HL-60/S4 treated with retinoic acid at 250 ng/mL for 4 days and 3 days (cell line): ENCODE measurements at regions not wholly inside any gene's neighbourhood (a gene's known extent, or its start where the extent isn't known, plus 50 kb on each side); places are given as distances from the start of the nearest gene placed in this dataset.

Source experiments
- in situ Hi-C: fragments of 300-500 bp; cut with MboI; formaldehyde crosslinking; loops from 2 replicates; pipeline ENCODE4 v1.7.0; 2022; ENCODE audit warnings: low sequenced_read_pairs

DNA sequence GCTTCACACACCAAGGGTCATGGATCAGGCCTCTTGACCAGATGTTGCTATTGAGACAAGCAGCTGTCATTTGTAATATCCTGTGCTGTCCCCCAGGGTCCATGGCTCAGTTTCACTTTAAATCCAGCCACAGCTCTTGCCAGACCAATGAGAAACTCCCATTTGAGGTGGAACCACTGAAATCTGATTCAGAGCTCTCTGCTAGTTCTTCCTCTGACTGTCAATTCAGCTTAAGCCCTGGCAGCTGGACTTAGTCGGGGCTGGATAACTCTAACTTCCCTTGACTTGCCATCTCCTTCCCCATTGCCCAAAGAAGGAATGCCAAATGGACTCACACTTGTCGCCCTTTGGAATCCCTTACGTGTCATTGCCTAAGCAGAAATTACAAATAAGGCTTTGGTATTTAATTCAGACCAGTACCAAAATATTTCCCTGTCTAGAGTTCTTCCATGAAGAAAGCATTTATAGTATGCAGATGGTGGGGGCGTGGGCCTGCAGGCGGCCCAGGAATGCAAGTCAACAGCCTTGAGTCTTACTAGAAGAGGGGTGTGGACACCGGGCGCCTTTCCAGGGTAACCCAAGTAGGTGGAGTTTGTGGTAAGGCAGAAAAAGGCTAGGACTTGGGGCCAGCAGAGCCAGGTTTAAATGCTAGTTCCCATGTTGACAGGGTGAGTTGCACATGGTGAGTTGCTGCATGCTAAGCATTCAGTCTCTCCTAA is 96.9 kb upstream of the TMPO start:
- in situ Hi-C loops: no loop called here

DNA sequence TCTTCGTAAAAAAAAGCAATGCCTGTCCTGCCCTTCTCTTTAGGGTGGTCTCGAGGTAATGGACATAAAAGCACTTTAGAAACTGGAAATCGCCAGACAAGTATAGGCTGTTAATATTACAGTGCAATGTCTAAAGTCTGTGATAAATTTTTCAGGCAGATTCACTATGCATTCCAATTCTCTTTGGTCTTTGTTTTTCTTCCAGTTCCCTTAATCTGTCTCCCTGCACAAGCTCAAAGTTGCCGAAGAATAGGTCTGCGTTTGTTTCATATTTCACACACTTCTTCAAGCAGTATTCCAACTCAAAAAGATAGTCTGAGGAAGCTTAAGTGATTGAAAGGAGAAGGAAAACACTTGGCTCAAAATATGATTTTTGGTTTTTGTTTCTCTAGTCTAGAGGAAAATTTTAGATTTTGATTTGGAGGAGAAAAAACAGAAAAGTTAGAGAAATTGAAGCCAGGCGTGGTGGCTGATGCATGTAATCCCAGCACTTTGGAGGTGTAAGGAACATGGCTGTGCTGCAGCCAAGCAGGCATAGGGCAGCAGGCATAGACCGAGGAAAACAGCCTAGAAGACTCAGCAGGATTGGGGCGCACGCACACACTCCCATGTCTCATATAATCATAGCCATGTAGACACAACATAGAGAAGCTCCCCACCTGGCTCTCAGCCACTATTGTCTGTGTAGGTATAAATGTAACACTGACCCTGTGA is 96.2 kb upstream of the TMPO start:
- in situ Hi-C loops: no loop called here

DNA sequence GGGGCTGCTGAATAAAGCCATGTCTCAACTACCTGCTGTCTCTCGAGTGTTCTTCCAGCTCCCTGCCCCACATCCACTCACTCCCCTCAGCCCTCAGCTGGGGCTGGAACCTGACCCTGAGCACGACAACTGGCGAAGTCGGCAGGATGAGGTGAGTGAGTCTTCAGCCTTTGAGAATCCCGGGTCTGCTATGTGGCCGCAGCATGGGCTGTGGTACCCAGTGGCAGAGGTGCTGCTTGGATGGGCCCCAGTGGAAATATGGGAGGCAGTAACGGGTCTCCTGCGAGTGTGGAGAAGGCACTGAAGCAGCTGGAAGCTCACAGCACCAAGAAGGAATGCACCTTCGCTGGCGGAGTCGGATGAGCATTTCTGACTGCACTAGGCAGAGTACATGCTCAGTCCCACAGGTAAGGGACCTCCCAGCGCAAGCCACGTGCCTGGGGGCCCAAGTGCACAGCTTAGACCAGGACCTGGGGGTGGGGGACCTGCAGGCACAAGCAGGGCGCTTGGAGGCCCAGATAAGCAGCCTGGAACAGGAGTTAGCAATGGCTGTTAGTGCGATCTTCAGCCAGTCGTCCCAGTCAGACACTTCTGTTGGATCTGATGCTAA is 95.5 kb upstream of the TMPO start:
- in situ Hi-C loops: no loop called here

DNA sequence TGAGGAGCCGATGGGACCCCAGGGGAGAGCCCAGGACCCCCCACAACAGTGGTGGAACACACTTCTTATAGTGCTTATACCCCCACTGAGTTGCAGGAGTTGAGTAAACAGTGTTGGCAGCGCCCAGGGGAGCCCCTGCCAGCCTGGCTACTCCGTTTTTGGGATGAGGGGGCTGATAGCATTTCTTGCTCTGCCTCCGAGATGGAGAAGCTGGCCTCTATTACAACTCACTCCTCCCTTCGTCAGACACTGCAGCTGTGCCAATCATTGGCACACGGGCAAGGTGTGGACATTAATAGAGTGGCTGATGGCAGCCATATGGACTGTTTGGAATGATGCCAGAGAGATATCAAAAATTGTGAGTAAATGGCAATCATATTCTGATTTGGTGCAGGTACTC is 94.9 kb upstream of the TMPO start:
- in situ Hi-C loops: no loop called here

DNA sequence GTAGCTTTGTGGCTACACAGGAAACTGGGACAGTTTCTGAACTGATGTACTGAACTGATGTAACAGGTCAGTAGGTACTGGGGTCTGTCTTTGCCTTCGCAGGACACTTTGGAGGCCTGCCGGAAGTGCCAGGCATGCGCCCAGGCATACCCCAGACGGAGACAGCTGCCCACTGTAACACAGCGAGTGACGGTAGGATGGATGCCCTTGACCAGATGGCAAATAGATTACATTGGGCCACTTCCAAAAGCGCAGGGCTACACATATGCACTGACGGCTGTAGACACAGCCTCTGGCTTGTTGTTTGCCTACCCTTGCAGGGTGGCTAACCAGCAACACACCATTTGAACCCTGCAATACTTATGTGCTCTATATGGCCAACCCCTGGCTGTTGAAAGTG is 94.1 kb upstream of the TMPO start:
- in situ Hi-C loops: no loop called here

DNA sequence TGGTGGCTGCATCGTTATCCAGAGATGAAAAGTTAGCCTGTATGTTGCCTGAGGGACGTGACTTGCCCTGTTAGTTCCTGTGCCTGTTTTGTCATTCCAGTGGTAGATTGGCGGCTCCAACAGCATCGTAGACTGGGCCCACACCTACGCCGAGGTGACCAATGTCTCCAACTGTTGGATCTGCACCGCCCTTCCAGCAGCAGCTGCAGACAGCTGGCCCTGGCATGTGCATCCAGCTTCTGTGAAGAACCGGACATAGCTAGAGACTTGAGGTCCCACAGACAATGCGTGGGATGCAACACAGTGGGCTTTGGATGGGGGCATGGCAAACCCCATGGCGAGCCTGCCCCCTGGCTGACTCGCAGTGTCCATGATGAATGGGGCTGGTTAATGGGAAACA is 93.0 kb upstream of the TMPO start:
- in situ Hi-C loops: no loop called here

DNA sequence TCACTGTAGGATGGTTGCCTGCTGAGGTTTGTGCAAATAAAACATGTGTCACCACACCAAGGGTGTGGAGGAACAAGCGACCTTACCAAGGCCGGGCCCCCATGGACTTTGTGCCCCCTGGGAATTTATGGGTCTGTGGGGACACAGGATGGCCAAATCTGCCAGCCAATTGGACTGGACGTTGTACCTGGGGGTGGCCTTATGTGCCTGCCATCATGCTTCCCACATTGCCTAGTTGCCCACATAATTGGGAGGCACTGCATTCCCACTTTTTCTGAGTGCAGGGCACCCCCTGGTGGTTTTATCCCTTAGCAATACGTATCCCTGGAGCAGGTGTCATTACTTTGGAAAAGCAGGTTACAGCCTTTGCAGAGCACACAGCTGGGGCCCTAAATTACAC is 92.6 kb upstream of the TMPO start:
- in situ Hi-C loops: no loop called here

DNA sequence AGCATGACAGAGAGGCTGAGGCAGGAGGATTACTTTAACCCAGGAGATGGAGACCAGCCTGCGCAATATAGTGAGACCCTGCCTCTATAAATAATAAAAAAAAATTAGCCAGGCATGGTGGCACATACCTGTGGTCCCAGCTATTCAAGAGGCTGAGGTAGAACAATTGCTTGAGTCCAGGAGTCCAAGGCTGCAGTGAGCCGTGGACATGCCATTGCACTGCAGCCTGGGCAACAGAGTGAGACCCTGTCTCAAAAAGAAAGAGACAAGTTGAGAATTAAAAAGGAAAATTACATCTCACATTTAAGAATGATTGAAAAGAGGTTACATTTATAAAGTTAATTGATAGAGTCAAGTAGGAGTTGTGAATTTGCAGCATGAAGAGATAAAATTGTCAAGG is 91.4 kb upstream of the TMPO start:
- in situ Hi-C loops: no loop called here

DNA sequence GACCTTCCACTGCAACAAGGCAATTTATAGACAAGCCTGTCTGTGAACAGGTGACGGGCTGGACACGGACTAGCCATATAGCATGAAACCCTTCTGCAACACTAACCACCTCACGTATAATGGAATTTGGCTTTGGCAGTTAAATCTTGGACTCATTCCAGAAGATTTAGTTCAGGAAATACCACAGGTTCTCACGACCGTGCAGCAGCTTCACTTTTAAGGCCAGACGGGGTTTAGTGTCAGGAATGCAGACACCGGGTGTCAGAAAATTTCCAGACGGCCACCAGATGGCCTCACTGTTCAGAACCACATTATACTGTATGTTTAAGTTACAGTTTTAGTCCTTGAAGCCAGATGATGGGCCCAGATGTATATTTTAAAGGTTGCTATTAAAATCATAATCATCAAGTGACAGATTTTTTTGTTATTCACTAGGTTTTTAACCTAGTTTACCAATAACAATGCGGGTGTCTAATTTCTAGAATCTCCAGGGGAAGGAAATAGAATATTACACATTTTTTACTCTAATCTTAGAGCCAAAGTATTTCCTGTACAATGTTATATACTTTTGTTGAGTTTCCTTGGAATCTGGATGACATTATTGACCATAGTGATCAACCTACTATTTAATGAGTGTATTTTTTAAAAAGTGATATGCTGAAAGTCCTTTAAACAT is 90.5 kb upstream of the TMPO start:
- in situ Hi-C loops: no loop called here

DNA sequence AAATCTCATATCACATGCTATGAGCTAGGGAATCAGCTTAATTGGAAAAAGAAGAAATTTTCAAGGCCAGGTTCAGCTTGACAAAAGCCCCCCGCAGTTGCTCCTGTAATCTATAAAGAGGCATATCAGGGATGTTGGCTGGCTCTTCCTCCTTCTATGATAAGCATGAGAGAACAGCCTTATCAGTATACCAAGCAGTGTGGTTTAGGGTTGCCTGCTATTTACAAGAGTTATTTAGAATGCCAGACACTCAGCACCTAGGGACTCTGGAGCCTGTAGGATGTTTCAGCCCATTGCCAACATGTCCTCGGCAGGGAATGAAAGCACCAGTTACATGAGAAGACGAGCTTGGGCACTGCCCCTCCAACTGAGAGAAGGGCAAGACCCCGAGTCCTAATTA is 89.5 kb upstream of the TMPO start:
- in situ Hi-C loops: no loop called here

DNA sequence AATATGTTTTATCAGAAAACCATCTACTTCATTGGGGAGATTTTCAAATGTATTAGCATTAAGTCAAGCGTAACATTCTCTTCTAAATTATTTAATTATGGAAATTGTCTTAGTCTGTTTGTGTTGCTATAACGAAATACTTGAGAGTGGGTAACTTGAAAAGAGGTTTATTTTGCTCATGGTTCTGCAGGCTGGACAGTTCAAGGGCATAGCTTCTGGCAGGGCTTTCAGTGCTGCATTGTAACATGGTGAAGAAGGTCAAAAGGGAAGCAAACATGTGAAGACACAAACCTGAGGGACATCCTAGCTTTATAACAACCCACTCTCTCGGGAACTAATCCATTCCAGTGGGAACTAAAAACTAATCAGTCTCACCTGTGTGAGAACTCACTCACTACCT is 84.3 kb upstream of the TMPO start:
- in situ Hi-C loops: no loop called here

DNA sequence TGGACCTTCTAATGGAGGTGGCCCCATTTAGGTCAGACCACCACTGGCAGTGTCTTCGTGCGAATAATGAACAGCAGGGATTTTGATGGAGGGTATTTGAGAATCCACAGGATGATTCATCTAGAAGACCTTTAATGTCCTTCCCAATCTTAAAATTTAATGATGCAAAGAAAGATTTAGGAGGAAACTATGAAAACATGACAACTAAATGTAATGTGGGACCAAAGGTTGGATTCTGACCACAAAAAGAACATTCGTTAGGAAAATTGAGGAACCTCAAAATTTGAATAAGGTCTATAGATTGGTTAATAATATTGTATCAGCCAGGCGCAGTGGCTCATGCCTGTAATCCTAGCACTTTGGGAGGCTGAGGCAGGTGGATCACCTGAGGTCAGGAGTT is 78.2 kb upstream of the TMPO start:
- in situ Hi-C loops: no loop called here

DNA sequence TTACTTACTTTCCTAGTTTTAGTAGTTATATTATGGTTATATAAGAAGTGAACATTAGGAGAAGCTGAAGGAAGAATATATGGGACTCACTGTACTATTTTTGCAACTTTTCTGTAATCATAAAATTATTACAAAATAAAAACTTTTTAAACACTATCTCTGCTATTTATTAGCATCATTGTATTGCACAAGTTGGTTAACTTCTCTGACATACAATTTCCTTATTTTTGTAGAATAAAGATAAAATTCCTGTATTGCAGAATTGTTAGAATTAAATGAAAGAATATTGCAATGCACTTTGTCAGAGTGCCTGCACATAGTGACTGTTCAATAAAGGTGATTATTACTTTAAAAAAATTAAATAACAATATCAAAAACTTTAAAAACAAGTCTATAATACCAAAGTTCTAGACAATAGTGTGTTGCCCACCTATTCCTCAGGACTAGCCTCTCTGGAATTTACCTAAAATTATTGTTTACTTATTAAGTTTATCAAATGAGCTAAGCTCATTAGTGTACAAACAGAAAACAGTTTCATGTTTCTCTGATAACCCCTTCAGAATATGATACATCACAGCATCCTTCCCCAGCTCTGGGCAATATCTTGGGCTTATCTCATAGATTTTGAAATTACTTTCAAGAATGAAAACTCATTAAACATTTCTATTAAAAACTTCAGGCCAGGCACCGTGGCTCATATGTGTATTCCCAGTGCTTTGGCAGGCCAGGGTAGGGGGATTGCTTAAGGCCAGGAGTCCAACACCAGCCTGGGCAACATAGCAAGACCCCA is 77.4 kb upstream of the TMPO start:
- in situ Hi-C loops: no loop called here

DNA sequence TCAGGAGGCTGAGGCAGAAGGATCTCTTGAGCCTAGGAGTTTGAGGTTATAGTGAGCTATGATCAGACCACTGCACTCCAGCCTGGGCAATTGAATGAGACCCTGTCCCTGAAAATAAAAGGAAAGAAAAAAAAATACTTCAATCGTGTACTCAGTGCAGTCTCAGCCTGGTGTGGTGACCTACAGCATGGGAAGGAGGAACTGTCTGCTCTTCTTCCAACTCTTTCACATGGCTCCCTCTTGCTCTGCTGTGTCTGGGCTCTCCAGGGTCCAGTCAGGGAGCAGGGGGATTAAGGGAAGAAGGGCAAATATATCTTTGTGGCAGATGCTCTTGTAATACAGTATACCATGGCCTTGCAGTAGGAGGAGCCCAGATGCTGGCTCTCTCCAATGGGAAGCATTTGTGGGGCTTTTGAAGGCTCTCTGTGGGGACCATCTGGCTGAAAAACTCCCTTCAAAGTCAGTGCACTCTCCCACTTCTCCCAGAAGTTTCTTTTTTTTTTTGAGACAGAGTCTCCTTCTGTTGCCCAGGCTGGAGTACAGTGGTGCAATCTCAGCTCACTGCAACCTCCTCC is 76.6 kb upstream of the TMPO start:
- in situ Hi-C loops: no loop called here

DNA sequence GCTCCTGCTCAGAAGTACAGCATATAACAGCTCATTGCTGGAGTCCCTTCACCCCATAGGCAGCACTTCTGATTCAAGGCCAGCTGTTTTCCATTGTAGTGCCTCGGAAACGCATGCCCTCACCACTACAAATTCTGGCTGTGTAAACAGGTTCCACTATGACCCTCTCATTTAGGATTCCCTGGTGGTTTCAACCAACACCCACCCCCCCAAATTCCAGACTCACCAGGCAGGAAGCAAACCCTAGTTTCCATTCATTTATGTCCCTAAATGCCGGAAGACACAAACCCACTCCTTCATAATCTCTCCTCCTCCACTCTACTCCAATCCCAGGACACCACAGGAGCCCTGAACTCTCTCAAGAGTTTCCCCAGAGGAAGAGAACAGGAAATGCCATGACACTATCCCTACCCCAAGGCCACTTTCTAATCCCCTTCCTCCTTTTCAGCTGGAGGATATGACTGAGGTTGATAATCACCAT is 75.9 kb upstream of the TMPO start:
- in situ Hi-C loops: no loop called here

DNA sequence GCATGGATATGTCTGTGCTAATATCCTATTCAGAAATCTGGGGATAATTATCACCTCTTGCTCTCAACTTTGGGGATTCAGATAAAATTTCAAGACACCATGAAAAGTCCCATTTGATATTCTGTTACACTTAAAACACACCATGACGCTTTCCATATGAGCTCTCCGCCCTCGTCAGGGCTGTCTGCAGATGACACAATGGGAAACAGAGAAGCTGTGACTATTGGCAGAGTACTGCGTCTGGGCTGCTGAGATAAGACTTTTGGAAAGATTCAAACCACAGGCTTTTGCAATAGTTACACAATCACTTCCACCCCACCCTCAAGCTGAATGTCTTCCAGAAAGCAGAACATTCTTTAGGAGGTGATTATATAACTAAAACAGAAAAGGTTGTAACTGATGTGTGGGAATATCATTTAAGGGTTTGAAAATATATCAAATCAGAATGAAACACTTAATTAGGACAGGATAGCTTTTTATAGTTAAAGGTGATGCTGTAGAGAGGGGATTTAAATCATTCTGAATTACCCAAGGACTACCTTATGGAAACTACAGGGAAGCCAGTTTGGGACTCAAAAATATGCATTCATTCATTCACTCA is 75.3 kb upstream of the TMPO start:
- in situ Hi-C loops: no loop called here

DNA sequence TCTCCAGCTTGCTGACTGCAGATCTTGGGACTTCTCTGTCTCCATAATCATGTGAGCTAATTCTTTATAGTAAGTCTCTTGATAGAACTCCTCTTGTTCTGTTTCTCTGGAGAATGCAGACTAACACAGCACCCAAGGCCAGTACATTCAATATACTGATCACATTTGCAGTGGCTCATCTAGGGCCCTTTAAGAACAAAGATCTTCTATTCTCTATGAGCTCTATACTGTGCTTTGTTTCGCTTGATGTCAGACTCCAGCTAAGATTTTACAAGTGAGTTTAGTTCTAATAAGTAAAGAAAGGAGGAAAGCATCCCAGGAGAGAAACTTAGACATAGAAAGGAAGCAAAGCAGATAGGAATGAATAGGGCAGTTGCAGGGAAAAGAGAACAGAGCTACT is 69.3 kb upstream of the TMPO start:
- in situ Hi-C loops: no loop called here

DNA sequence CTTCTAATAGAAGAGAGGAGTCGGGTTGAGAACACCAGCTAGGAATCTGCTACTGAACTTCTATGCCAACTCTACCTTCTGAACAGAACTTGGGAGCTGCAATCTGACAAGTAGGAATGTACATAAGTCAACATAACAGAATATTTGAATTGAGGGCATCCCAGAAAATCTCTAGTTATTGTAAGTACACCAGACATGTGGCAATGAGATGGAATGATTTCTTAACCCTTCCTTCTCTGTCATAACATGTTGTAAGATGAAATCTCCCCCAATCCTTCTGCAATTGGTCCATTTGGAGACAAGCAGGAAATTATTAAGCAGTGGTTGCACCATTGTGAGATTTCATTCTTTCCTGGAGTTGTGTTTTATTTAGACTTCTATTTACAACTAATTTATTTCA is 68.7 kb upstream of the TMPO start:
- in situ Hi-C loops: no loop called here

DNA sequence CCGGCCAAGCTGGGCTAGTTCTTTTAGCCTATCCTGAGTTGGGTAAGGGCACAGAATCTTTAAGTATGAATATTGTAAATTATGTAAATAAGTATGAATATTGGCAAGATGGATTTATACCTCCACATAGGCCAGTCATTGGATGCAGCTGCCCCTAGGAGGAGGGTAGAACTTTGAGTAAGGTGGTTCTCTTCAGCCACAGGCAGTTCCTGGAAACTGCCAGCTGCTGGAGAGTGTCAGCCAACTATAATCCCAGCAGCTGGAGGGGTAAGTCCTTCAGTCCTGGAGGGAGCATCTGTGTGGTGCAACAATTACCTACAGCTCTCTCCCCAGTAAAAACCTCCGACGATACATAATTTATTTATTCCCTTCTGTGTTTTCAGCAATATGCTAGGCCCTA is 65.8 kb upstream of the TMPO start:
- in situ Hi-C loops: no loop called here

DNA sequence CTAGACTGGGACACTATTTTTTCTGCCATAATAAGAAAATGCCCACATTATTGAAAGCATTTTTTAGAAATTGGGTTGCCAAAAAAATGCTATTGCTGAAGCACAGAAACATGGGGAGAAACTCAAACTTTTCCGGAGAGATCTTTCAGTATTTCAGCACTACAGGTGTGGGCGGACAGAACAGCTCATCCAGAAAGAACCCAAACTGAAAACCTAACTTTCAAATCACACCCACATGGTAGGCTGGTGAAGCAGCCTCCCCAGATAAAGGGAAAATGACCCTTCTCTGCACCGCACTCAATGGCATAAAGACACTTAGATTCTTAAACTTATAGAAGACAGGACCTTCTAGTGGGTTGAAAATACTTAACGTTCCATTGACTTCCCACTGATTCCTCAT is 62.3 kb upstream of the TMPO start:
- in situ Hi-C loops: no loop called here
